ENCODE measurements at regions not wholly inside any gene's neighbourhood (a gene's known extent, or its start where the extent isn't known, plus 50 kb on each side); places are given as distances from the start of the nearest gene placed in this dataset.

DNA sequence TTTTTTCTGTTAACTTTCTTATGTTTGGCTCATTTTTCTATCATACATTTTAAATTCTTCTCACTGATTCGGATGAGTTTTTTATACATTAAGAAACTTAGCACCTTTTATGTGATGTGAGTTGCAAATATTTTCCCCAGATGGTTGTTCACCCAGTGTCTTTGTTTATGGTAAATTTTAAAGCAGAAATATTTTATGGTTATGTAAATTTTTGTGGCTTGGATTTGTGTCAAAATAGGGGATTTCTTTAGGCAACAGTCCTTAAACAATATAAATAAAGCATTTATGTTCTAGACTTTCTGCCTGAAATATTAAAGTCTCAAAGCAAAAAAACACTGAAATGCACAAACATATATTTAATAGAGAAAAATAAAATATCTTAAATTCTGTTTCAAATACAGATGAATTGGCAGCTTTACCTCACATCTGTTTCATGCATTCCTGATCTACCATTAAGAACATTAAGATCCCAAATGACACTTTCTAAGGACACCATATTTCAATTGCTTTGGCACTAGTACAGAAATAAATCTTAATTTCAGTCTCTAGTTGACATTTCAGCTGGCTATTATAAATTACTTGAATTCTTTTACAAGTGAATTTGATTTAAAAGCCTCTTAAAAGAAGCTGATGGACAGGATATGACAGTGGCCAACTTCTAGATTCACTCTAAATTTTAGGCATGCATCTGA lies 646.6 kb downstream of the HACE1 start:
- no peak for TF ChIP-seq SP1 (IDR thresholded peaks at IDR 0.05)
- TF ChIP-seq, protein P1, sequence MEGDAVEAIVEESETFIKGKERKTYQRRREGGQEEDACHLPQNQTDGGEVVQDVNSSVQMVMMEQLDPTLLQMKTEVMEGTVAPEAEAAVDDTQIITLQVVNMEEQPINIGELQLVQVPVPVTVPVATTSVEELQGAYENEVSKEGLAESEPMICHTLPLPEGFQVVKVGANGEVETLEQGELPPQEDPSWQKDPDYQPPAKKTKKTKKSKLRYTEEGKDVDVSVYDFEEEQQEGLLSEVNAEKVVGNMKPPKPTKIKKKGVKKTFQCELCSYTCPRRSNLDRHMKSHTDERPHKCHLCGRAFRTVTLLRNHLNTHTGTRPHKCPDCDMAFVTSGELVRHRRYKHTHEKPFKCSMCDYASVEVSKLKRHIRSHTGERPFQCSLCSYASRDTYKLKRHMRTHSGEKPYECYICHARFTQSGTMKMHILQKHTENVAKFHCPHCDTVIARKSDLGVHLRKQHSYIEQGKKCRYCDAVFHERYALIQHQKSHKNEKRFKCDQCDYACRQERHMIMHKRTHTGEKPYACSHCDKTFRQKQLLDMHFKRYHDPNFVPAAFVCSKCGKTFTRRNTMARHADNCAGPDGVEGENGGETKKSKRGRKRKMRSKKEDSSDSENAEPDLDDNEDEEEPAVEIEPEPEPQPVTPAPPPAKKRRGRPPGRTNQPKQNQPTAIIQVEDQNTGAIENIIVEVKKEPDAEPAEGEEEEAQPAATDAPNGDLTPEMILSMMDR (IDR thresholded peaks at IDR 0.05; ENCODE audit: low read depth, low read length, missing input control): no peak
- TF ChIP-seq EGR1 (IDR thresholded peaks at IDR 0.05; ENCODE audit: low read depth in 2 of 2): no peak
- no peak for TF ChIP-seq RAD21 (IDR thresholded peaks at IDR 0.05)
- TF ChIP-seq JUND (IDR thresholded peaks at IDR 0.05): no peak
- TF ChIP-seq NR2F2 (IDR thresholded peaks at IDR 0.05): no peak

Measured in liver (tissue), 3 donors.